ENCODE measurements at regions not wholly inside any gene's neighbourhood (a gene's known extent, or its start where the extent isn't known, plus 50 kb on each side); places are given as distances from the start of the nearest gene placed in this dataset.
A peak's percentile ranks its signal among the peaks of the same experiment; 100 is the strongest.
"Not testable (repeated sequence)": the region's sequence is repeated elsewhere in the genome, so short reads cannot be mapped to it uniquely, and the experiment has no call there.

GRCh38 chr21:6498716-6499115 lies 4022.7 kb upstream of the TPTE start:
- H3K4me1 Mint-ChIP-seq; ATAC-seq; H3K36me3 Mint-ChIP-seq; H3K27me3 Mint-ChIP-seq (ENCODE audit: low read depth); H3K9me3 Mint-ChIP-seq; POLR2A ChIA-PET; CTCF ChIA-PET; H3K27ac Mint-ChIP-seq: not testable (repeated sequence)
- peak overlapping the region; percentile 43 for H3K4me3 Mint-ChIP-seq
- peak; percentile 9 for DNase-seq (ENCODE audit: low spot score)

GRCh38 chr21:6499128-6499826 lies 4022.1 kb upstream of the TPTE start:
- H3K4me3 Mint-ChIP-seq; CTCF ChIA-PET; H3K27ac Mint-ChIP-seq; H3K9me3 Mint-ChIP-seq; H3K36me3 Mint-ChIP-seq; H3K4me1 Mint-ChIP-seq; POLR2A ChIA-PET; H3K27me3 Mint-ChIP-seq (ENCODE audit: low read depth): not testable (repeated sequence)
- ATAC-seq: peak; percentile 88
- peak; percentile 36 for DNase-seq (ENCODE audit: low spot score)

GRCh38 chr21:6499866-6500265 lies 4021.5 kb upstream of the TPTE start:
- POLR2A ChIA-PET; H3K27ac Mint-ChIP-seq; H3K4me1 Mint-ChIP-seq; DNase-seq (ENCODE audit: low spot score); H3K9me3 Mint-ChIP-seq; H3K36me3 Mint-ChIP-seq; CTCF ChIA-PET; H3K4me3 Mint-ChIP-seq; H3K27me3 Mint-ChIP-seq (ENCODE audit: low read depth): not testable (repeated sequence)
- ATAC-seq: peak; percentile 25

GRCh38 chr21:6500681-6501080 lies 4020.7 kb upstream of the TPTE start:
- H3K4me3 Mint-ChIP-seq; H3K4me1 Mint-ChIP-seq; POLR2A ChIA-PET; H3K36me3 Mint-ChIP-seq; CTCF ChIA-PET; H3K27ac Mint-ChIP-seq; DNase-seq (ENCODE audit: low spot score); ATAC-seq; H3K27me3 Mint-ChIP-seq (ENCODE audit: low read depth); H3K9me3 Mint-ChIP-seq: not testable (repeated sequence)

- not testable (repeated sequence) for H3K4me1 Mint-ChIP-seq
These were observed 4015.1 kb upstream of the TPTE start for GRCh38 chr21:6506167-6506894.

DNA sequence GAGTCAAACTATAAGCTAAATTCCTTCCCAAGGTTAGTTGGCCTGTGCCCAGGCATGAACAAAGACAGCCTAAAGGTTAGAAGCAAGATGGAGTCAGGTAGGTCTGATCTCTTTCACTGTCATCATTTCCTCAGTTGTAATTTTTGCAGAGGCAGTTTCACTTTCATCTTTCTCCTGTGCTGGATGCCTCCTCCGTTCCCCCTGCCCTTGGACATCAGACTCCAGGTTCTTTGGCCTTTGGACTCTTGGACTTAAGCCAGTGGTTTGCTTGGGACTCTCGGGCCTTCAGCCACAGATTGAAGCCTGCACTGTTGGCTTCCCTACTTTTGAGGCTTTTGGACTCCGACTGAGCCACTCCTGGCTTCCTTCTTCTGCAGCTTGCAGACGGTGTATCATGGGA lies 4013.8 kb upstream of the TPTE start:
- H3K4me3 Mint-ChIP-seq; H3K9me3 Mint-ChIP-seq; ATAC-seq; POLR2A ChIA-PET; DNase-seq (ENCODE audit: low spot score); H3K36me3 Mint-ChIP-seq; H3K4me1 Mint-ChIP-seq; H3K27me3 Mint-ChIP-seq (ENCODE audit: low read depth); CTCF ChIA-PET; H3K27ac Mint-ChIP-seq: not testable (repeated sequence)

More at GRCh38 chr21:6506167-6506894, 4015.1 kb upstream of the TPTE start:
- H3K27me3 Mint-ChIP-seq (ENCODE audit: low read depth); DNase-seq (ENCODE audit: low spot score); H3K9me3 Mint-ChIP-seq; H3K27ac Mint-ChIP-seq; POLR2A ChIA-PET; H3K4me3 Mint-ChIP-seq; CTCF ChIA-PET; H3K36me3 Mint-ChIP-seq: not testable (repeated sequence)
- peak; percentile 96 for ATAC-seq

DNA sequence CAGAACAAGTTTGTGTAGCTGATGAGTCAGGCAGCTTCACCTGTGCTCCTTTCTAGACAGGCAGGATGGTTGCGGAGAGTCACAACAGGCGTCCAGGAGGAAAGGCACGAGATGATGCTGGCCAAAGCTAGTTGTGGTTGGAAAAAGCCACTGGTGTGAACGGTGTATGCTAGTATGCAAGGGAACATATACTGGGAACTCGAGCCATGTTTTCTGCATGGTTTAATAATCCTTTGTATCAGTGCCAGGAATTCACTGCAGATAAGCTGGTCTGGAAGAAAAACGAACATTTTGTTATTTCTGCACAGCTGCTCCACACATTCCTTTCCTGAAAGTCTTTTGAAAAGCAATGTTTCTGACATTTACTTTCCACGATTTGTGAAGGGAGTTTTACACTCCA lies 3999.6 kb upstream of the TPTE start:
- H3K4me3 Mint-ChIP-seq; H3K36me3 Mint-ChIP-seq; CTCF ChIA-PET; H3K27me3 Mint-ChIP-seq (ENCODE audit: low read depth); DNase-seq (ENCODE audit: low spot score); H3K4me1 Mint-ChIP-seq; POLR2A ChIA-PET; ATAC-seq; H3K27ac Mint-ChIP-seq; H3K9me3 Mint-ChIP-seq: not testable (repeated sequence)

GRCh38 chr21:6526213-6526612 lies 3995.2 kb upstream of the TPTE start:
- H3K9me3 Mint-ChIP-seq; POLR2A ChIA-PET; H3K27me3 Mint-ChIP-seq (ENCODE audit: low read depth); DNase-seq (ENCODE audit: low spot score); CTCF ChIA-PET; H3K36me3 Mint-ChIP-seq; ATAC-seq; H3K4me3 Mint-ChIP-seq; H3K27ac Mint-ChIP-seq; H3K4me1 Mint-ChIP-seq: not testable (repeated sequence)

DNA sequence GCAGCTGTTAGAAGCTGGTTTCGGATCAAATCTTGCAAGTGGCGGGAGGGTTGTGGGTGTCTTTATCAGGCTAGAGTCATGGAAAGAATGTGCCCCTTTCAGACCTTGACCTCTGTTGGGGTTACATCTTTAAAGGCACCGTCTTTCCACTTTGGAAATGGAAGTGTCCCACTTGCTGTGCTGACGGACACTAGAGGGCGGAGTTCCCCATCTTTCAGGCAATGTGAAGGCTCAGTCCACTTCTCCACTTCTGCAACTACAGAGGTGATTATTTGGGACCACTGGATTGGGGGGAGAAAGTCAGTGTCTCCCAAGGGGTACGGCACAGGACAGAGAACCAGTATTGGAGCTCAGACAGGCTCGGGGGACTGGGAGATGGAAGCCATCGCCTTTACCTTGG lies 3990.7 kb upstream of the TPTE start:
- H3K9me3 Mint-ChIP-seq; CTCF ChIA-PET; H3K4me1 Mint-ChIP-seq; H3K4me3 Mint-ChIP-seq; H3K36me3 Mint-ChIP-seq; H3K27ac Mint-ChIP-seq; POLR2A ChIA-PET; H3K27me3 Mint-ChIP-seq (ENCODE audit: low read depth); DNase-seq (ENCODE audit: low spot score): not testable (repeated sequence)
- ATAC-seq: peak; percentile 68

DNA sequence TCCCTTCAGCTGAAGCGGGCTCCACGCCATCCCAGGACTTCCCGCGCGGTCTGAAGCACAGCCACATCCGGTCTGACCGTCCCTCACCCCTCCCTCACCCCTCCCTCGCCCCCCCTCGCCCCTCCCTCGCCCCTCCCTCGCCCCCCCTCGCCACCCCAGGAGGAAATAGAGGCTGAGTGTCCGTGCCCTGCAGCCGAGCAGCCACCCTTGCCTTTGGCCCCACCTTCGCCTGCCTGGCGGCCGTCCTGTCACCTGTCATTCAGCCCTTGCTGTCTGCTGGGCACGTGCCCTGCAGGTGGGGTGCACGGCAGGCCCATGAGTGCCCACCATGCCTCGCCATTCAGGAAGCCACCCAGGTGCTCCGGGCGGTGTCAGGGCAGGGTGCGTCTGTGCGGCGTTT lies 3988.1 kb upstream of the TPTE start:
- H3K4me1 Mint-ChIP-seq; ATAC-seq; H3K36me3 Mint-ChIP-seq; DNase-seq (ENCODE audit: low spot score); CTCF ChIA-PET; POLR2A ChIA-PET; H3K9me3 Mint-ChIP-seq; H3K27ac Mint-ChIP-seq; H3K4me3 Mint-ChIP-seq; H3K27me3 Mint-ChIP-seq (ENCODE audit: low read depth): not testable (repeated sequence)

GRCh38 chr21:6538320-6538719 lies 3983.1 kb upstream of the TPTE start:
- H3K4me3 Mint-ChIP-seq; POLR2A ChIA-PET; H3K27me3 Mint-ChIP-seq (ENCODE audit: low read depth); CTCF ChIA-PET; H3K4me1 Mint-ChIP-seq; H3K27ac Mint-ChIP-seq; H3K9me3 Mint-ChIP-seq; DNase-seq (ENCODE audit: low spot score); H3K36me3 Mint-ChIP-seq: not testable (repeated sequence)
- ATAC-seq: peak; percentile 57

GRCh38 chr21:6539688-6540087 lies 3981.7 kb upstream of the TPTE start:
- ATAC-seq: peak; percentile 84
- CTCF ChIA-PET: not testable (repeated sequence)

GRCh38 chr21:6541036-6541435 lies 3980.3 kb upstream of the TPTE start:
- POLR2A ChIA-PET; ATAC-seq; CTCF ChIA-PET; H3K36me3 Mint-ChIP-seq; H3K4me1 Mint-ChIP-seq; H3K9me3 Mint-ChIP-seq; H3K27ac Mint-ChIP-seq; H3K4me3 Mint-ChIP-seq; DNase-seq (ENCODE audit: low spot score); H3K27me3 Mint-ChIP-seq (ENCODE audit: low read depth): not testable (repeated sequence)

More at GRCh38 chr21:6539688-6540087, 3981.7 kb upstream of the TPTE start:
- POLR2A ChIA-PET; H3K9me3 Mint-ChIP-seq; H3K27ac Mint-ChIP-seq; DNase-seq (ENCODE audit: low spot score); H3K4me1 Mint-ChIP-seq; H3K36me3 Mint-ChIP-seq; H3K27me3 Mint-ChIP-seq (ENCODE audit: low read depth); H3K4me3 Mint-ChIP-seq: not testable (repeated sequence)

Data from WTC11 (cell line).